ENCODE measurements at regions not wholly inside any gene's neighbourhood (a gene's known extent, or its start where the extent isn't known, plus 50 kb on each side); places are given as distances from the start of the nearest gene placed in this dataset.

DNA sequence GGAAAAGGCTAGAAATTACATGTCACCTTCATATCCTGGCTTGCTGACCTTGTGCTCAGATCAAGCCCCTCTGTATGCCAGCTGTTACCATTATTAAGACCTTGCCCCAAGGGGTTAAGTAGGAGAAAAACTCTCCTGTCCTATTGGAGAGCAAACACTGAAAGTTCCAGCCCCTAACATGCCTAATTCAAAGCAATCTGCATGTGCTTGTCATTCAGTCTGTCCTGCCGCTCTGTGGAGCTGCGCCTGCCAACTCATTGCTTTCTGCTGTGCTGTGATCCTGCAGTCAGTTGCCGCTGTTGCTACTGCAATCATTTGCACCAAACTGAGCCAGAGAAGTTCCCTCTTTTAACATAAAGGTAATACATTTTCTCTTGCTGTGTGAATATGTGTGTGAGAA lies 113.4 kb downstream of the DISP1 start:
- H3K4me3 Mint-ChIP-seq (ENCODE audit: low read depth, unreplicated experiment): no peak overlapping the region
- no peak for TF ChIP-seq CTCF (IDR thresholded peaks at IDR 0.05; ENCODE audit: unreplicated experiment)
- no peak overlapping the region for H3K27ac Mint-ChIP-seq (ENCODE audit: unreplicated experiment)
- H3K9me3 Mint-ChIP-seq (ENCODE audit: low read depth, unreplicated experiment): no peaks in the 10 kb centered on the region
- BruUV-seq (replicated peaks): no TSS peak
- CTCF ChIA-PET: no interaction called here
- DNase-seq: no peak
- H3K27me3 Mint-ChIP-seq (ENCODE audit: unreplicated experiment): no peaks in the 10 kb centered on the region
- H3K36me3 Mint-ChIP-seq (ENCODE audit: insufficient read depth, unreplicated experiment): no peaks in the 10 kb centered on the region
- H3K4me1 Mint-ChIP-seq (ENCODE audit: low read depth, unreplicated experiment): no peaks in the 10 kb centered on the region
- intact Hi-C loops (cut with micrococcal nuclease; ENCODE audit: unreplicated experiment): no loop called here

DNA sequence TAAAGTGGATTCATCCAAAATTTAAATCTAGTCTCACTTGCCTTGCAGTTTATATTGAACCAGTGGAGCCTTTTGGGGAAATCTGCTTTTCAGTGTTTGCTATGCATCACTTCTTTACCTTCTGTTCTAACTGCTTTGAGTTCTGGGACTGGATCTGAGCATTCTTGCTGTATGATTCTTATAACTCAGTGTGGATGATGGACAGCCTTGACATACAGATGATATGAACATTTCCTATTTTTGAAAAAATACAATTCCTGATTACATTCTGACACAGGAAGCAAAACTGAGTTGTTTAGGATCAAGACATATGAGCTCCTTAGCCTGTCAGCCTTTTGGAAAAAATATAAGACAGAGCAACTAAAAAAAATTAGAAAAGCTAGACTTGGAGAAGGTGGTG lies 115.2 kb downstream of the DISP1 start:
- CTCF ChIA-PET: no interaction called here
- no peak for DNase-seq
- intact Hi-C loops (cut with micrococcal nuclease; ENCODE audit: unreplicated experiment): no loop called here
- Mint-ChIP-seq H3K9me3 (ENCODE audit: low read depth, unreplicated experiment) (no peaks in the 10 kb centered on the region), H3K36me3 (ENCODE audit: insufficient read depth, unreplicated experiment) (no peaks in the 10 kb centered on the region), H3K4me1 (ENCODE audit: low read depth, unreplicated experiment) (no peaks in the 10 kb centered on the region), H3K27ac (ENCODE audit: unreplicated experiment) (no peak overlapping the region), H3K4me3 (ENCODE audit: low read depth, unreplicated experiment) (no peak overlapping the region), H3K27me3 (ENCODE audit: unreplicated experiment) (no peaks in the 10 kb centered on the region)
- TF ChIP-seq CTCF (IDR thresholded peaks at IDR 0.05; ENCODE audit: unreplicated experiment): no peak
- no TSS peak for BruUV-seq (replicated peaks)

DNA sequence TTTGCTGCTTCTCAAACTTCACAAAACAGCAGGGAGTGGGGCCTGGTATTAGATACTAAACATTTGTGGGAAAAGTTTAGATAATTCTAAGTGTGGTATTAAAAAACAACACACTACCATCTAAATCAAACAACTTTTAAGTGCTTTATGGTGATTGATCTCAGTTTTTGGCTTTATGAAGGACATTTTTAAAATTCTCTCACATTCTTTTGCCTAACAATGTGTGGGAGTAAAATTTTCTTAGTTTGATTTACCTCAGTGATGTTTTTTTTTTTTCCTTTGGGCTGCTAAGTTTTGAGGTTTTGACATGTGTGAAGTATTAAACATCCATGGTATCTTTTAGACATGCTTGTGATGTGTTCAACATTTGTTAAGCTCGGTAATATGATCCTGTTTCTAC lies 116.2 kb downstream of the DISP1 start:
- no peak overlapping the region for H3K4me3 Mint-ChIP-seq (ENCODE audit: low read depth, unreplicated experiment)
- CTCF ChIA-PET: interaction anchor here (0.7 kb wide), 1 partner anchor 733 kb away, joined by 3 read pairs; no protein-coding TSS in a partner anchor
- no peaks in the 10 kb centered on the region for H3K9me3 Mint-ChIP-seq (ENCODE audit: low read depth, unreplicated experiment)
- DNase-seq: no peak
- H3K4me1 Mint-ChIP-seq (ENCODE audit: low read depth, unreplicated experiment): no peaks in the 10 kb centered on the region
- no TSS peak for BruUV-seq (replicated peaks)
- no peak for TF ChIP-seq CTCF (IDR thresholded peaks at IDR 0.05; ENCODE audit: unreplicated experiment)
- no peaks in the 10 kb centered on the region for H3K27me3 Mint-ChIP-seq (ENCODE audit: unreplicated experiment)
- no peaks in the 10 kb centered on the region for H3K36me3 Mint-ChIP-seq (ENCODE audit: insufficient read depth, unreplicated experiment)
- intact Hi-C loops (cut with micrococcal nuclease; ENCODE audit: unreplicated experiment): no loop called here
- no peak overlapping the region for H3K27ac Mint-ChIP-seq (ENCODE audit: unreplicated experiment)

GRCh38 chr1:222933273-222933672 lies 118.4 kb downstream of the DISP1 start:
- TF ChIP-seq CTCF (IDR thresholded peaks at IDR 0.05; ENCODE audit: unreplicated experiment): no peak
- no peak overlapping the region for H3K27ac Mint-ChIP-seq (ENCODE audit: unreplicated experiment)
- H3K4me1 Mint-ChIP-seq (ENCODE audit: low read depth, unreplicated experiment): no peaks in the 10 kb centered on the region
- no peak overlapping the region for H3K4me3 Mint-ChIP-seq (ENCODE audit: low read depth, unreplicated experiment)
- intact Hi-C loops (cut with micrococcal nuclease; ENCODE audit: unreplicated experiment): no loop called here
- no peak for DNase-seq
- no peaks in the 10 kb centered on the region for H3K9me3 Mint-ChIP-seq (ENCODE audit: low read depth, unreplicated experiment)
- no peaks in the 10 kb centered on the region for H3K27me3 Mint-ChIP-seq (ENCODE audit: unreplicated experiment)
- no peaks in the 10 kb centered on the region for H3K36me3 Mint-ChIP-seq (ENCODE audit: insufficient read depth, unreplicated experiment)
- CTCF ChIA-PET: no interaction called here
- BruUV-seq (replicated peaks): no TSS peak
